IMR-90 (cell line): ENCODE measurements at regions not wholly inside any gene's neighbourhood (a gene's known extent, or its start where the extent isn't known, plus 50 kb on each side); places are given as distances from the start of the nearest gene placed in this dataset.

Source experiments
- ATAC-seq: fragments of 200-7000 bp; cut with Tn5 transposase; 2 replicates; pipeline ENCODE4 v1.9.1; 2020; ENCODE audit warnings: low read depth, mild to moderate bottlenecking, moderate library complexity
- BruUV-seq: library from RNA; stranded (reverse); fragments of 400-500 nt; replicated peaks from 2 replicates; lab custom pipeline; 2021; lab: Mats Ljungman, UMichigan
- CTCF ChIA-PET: fragments of 300-600 bp; formaldehyde crosslinking; extraction: SDS; loops from one replicate; lab custom pipeline; 2021; ENCODE audit warnings: antibody characterized with exemption; lab: Yijun Ruan, JAX
- POLR2A ChIA-PET: fragments of 300-600 bp; sonication (Branson Sonifier 250); formaldehyde crosslinking; loops from one replicate; lab custom pipeline; 2022; ENCODE audit warnings: antibody characterized with exemption; ENCODE audit not compliant: unreplicated experiment; lab: Charles Lee
- DNase-seq: peaks from one replicate; pipeline ENCODE4 v3.0.0; 2013
- H2AFZ ChIP-seq: replicated peaks from 2 replicates; pipeline ENCODE3; 2013; ENCODE audit warnings: low read length, mild to moderate bottlenecking; ENCODE audit not compliant: poor library complexity
- H2AK5ac ChIP-seq: 2 replicates; pipeline ENCODE4 v1.6.1; 2013; ENCODE audit warnings: low read depth, low read length, inconsistent platforms
- H2AK9ac ChIP-seq: replicated peaks from 2 replicates; pipeline ENCODE3; 2013; ENCODE audit warnings: mild to moderate bottlenecking, low read depth, low read length, moderate library complexity; ENCODE audit not compliant: poor library complexity
- H2BK120ac ChIP-seq: 2 replicates; pipeline ENCODE4 v1.6.1; 2013; ENCODE audit warnings: low read depth, low read length, inconsistent platforms
- H2BK15ac ChIP-seq: 3 replicates; pipeline ENCODE4 v1.6.1; 2013; ENCODE audit warnings: low read depth, low read length, inconsistent platforms
- H2BK20ac ChIP-seq: 2 replicates; pipeline ENCODE4 v1.6.1; 2013; ENCODE audit warnings: low read depth, mild to moderate bottlenecking, inconsistent platforms, low read length, moderate library complexity
- H2BK5ac ChIP-seq: 2 replicates; pipeline ENCODE4 v1.6.1; 2013; ENCODE audit warnings: mild to moderate bottlenecking, low read depth, low read length, inconsistent platforms; ENCODE audit not compliant: poor library complexity, severe bottlenecking
- H3K14ac ChIP-seq: replicated peaks from 2 replicates; pipeline ENCODE4 v1.6.1; 2013; ENCODE audit warnings: low read depth, low read length, inconsistent platforms
- H3K18ac ChIP-seq: 2 replicates; pipeline ENCODE4 v1.6.1; 2013; ENCODE audit warnings: low read depth, low read length, control low read depth
- H3K23ac ChIP-seq: 2 replicates; pipeline ENCODE4 v1.6.1; 2013; ENCODE audit warnings: low read depth, low read length, inconsistent platforms
- H3K27ac ChIP-seq: 2 replicates; pipeline ENCODE4 v1.5.1; 2013; ENCODE audit warnings: mild to moderate bottlenecking, control low read depth, low read length; ENCODE audit not compliant: insufficient read depth
- H3K27me3 ChIP-seq: 2 replicates; pipeline ENCODE4 v1.6.1; 2013; ENCODE audit warnings: low read length; ENCODE audit not compliant: control insufficient read depth, insufficient read depth
- H3K36me3 ChIP-seq: 2 replicates; pipeline ENCODE4 v1.6.1; 2013; ENCODE audit warnings: low read length, mixed read lengths; ENCODE audit not compliant: control insufficient read depth, insufficient read depth
- H3K4ac ChIP-seq: 2 replicates; pipeline ENCODE4 v1.6.1; 2013; ENCODE audit warnings: low read depth, low read length, inconsistent platforms
- H3K4me1 ChIP-seq: 2 replicates; pipeline ENCODE4 v1.6.1; 2013; ENCODE audit warnings: low read length, mixed read lengths; ENCODE audit not compliant: control insufficient read depth, insufficient read depth
- H3K4me2 ChIP-seq: 2 replicates; pipeline ENCODE4 v1.6.1; 2013; ENCODE audit warnings: low read depth, mild to moderate bottlenecking, control low read depth, low read length, moderate library complexity
- H3K4me3 ChIP-seq: 2 replicates; pipeline ENCODE4 v1.5.1; 2013; ENCODE audit warnings: low read depth, mild to moderate bottlenecking, control low read depth, low read length, moderate library complexity; ENCODE audit not compliant: insufficient read depth
- H3K56ac ChIP-seq: 2 replicates; pipeline ENCODE4 v1.6.1; 2013; ENCODE audit warnings: low read length, inconsistent platforms; ENCODE audit not compliant: insufficient read depth; ENCODE audit errors: extremely low read depth
- H3K79me1 ChIP-seq, 2 experiments: 2 replicates each; pipeline ENCODE4 v1.6.1; 2013; ENCODE audit warnings: low read length in 2 of 2, inconsistent platforms in 1 of 2, low read depth in 1 of 2
- H3K9ac ChIP-seq: 2 replicates; pipeline ENCODE4 v1.6.1; 2013; ENCODE audit warnings: low read depth, low read length, control low read depth
- H3K9me1 ChIP-seq: 2 replicates; pipeline ENCODE4 v1.6.1; 2013; ENCODE audit warnings: low read length, inconsistent platforms; ENCODE audit not compliant: insufficient read depth
- H3K9me3 ChIP-seq: 2 replicates; pipeline ENCODE4 v1.6.1; 2013; ENCODE audit warnings: low read length; ENCODE audit not compliant: control insufficient read depth, insufficient read depth
- H4K20me1 ChIP-seq: 2 replicates; pipeline ENCODE4 v1.6.1; 2013; ENCODE audit warnings: low read length, inconsistent platforms; ENCODE audit not compliant: insufficient read depth
- H4K5ac ChIP-seq: 2 replicates; pipeline ENCODE4 v1.6.1; 2013; ENCODE audit warnings: mild to moderate bottlenecking, low read depth, low read length, control low read depth
- H4K8ac ChIP-seq, 2 experiments: 2 replicates each; pipeline ENCODE4 v1.6.1; 2013; ENCODE audit warnings: low read depth in 2 of 2, low read length in 2 of 2, control low read depth in 1 of 2, inconsistent platforms in 1 of 2
- H4K91ac ChIP-seq: 2 replicates; pipeline ENCODE4 v1.6.1; 2013; ENCODE audit warnings: low read depth, low read length, inconsistent platforms; ENCODE audit not compliant: insufficient read depth
- RCOR1 ChIP-seq: IDR thresholded peaks from 2 replicates; pipeline ENCODE4 v1.6.1; 2012; ENCODE audit warnings: mild to moderate bottlenecking, low read length, improper control_type of control experiment; ENCODE audit not compliant: insufficient replicate concordance
- WGBS, 2 experiments: methylation state at CpG; one replicate each; pipeline versions ENCODE4 v1.1.5 to v1.1.7; 2013; ENCODE audit warnings: missing lambda C conversion rate in 2 of 2; ENCODE audit not compliant: insufficient read length in 1 of 2; ENCODE audit errors: extremely low coverage in 2 of 2; 5-methylcytosine and 5-hydroxymethylcytosine counted together
- dilution Hi-C: fragments of 300-500 bp; cut with HindIII; formaldehyde crosslinking; loops from one replicate; pipeline ENCODE4 v1.14.3; 2018; ENCODE audit warnings: low sequenced_read_pairs; ENCODE audit not compliant: unreplicated experiment
- in situ Hi-C: fragments of 300-500 bp; cut with MboI; formaldehyde crosslinking; loops from 3 replicates; pipeline ENCODE4 v1.14.3; 2019; ENCODE audit warnings: low sequenced_read_pairs, inconsistent platforms, mixed read lengths
- intact Hi-C: fragments of 100-400 bp; cut with micrococcal nuclease; formaldehyde crosslinking; loops from 2 replicates; pipeline ENCODE4 v1.10.0; 2022

DNA sequence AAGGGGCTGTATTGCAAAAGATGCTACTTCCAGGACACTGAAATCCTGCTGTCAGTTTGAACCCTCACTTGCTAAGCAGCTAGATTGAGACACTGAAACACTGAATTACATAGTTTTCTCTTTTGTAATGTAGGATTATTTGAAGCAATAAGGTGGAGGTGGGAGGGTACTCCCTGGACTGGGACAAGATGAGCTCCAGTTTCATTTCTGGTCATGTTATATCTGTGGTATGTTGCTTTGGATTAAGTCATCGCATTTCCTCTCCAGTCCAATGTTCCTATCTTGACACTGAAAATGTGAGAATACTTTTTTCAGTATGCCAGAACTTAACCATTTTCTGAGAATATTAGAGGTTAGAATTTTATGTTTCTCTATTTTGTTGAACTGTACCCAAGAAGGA is 426.2 kb upstream of the MEX3C start:
- ATAC-seq (no peak), DNase-seq (no peak)
- H3K27me3 ChIP-seq, result no peaks in the 10 kb centered on the region
- H3K4ac ChIP-seq, result no peak overlapping the region
- H2BK20ac ChIP-seq, result no peak overlapping the region
- no peak overlapping the region for H3K4me2 ChIP-seq
- H3K14ac ChIP-seq, result no peak overlapping the region
- H2BK120ac ChIP-seq, result no peak overlapping the region
- no peak overlapping the region for H4K91ac ChIP-seq
- H3K23ac ChIP-seq, result no peak overlapping the region
- H4K5ac ChIP-seq, result no peak overlapping the region
- H3K36me3 ChIP-seq, result no peaks in the 10 kb centered on the region
- H3K4me1 ChIP-seq, result no peaks in the 10 kb centered on the region
- CTCF ChIA-PET, result no interaction called here
- H4K8ac ChIP-seq, result no peak overlapping the region
- no peaks in the 10 kb centered on the region for H3K79me1 ChIP-seq
- no peak overlapping the region for H2AFZ ChIP-seq
- TF ChIP-seq RCOR1, result no peak
- intact Hi-C loops, result no loop called here
- no peaks in the 10 kb centered on the region for H3K9me1 ChIP-seq
- H2BK5ac ChIP-seq, result no peak overlapping the region
- no peak overlapping the region for H3K18ac ChIP-seq
- H3K56ac ChIP-seq, result no peak overlapping the region
- in situ Hi-C loops, result no loop called here
- no peak overlapping the region for H3K4me3 ChIP-seq
- no peak overlapping the region for H2AK5ac ChIP-seq
- H3K27ac ChIP-seq, result no peak overlapping the region
- peaks cover 18% of the 10 kb centered on the region for H3K9me3 ChIP-seq
- BruUV-seq, result no TSS peak
- POLR2A ChIA-PET, result no interaction called here
- no CpG with 5 or more reads among the region's 1 CpG for WGBS, 2 experiments
- H2BK15ac ChIP-seq, result no peak overlapping the region
- no peak overlapping the region for H3K9ac ChIP-seq
- no peak overlapping the region for H2AK9ac ChIP-seq
- dilution Hi-C loops, result no loop called here
- no peaks in the 10 kb centered on the region for H4K20me1 ChIP-seq
